SK-N-SH (cell line): ENCODE measurements at regions not wholly inside any gene's neighbourhood (a gene's known extent, or its start where the extent isn't known, plus 50 kb on each side); places are given as distances from the start of the nearest gene placed in this dataset.

Experiments
- CTCF ChIP-seq: fragments of 200-600 bp; sonication (generic); IDR thresholded peaks from 2 replicates; pipeline ENCODE4 v1.6.1; 2017; ENCODE audit warnings: antibody characterized with exemption, mild to moderate bottlenecking, moderate library complexity
- FOXM1 ChIP-seq: IDR thresholded peaks from 2 replicates; pipeline ENCODE4 v1.4.0; 2012; ENCODE audit warnings: low read depth, mild to moderate bottlenecking
- MXI1 ChIP-seq: IDR thresholded peaks from 2 replicates; pipeline ENCODE4 v1.6.1; 2012; ENCODE audit warnings: mild to moderate bottlenecking, low read depth, low read length, improper control_type of control experiment
- POLR2AphosphoS5 ChIP-seq: IDR thresholded peaks from 2 replicates; pipeline ENCODE4 v1.6.1; 2012; ENCODE audit warnings: low read depth, low read length
- RFX5 ChIP-seq: IDR thresholded peaks from 2 replicates; pipeline ENCODE4 v1.6.1; 2012; ENCODE audit warnings: mild to moderate bottlenecking, improper control_type of control experiment, low read length
- SIN3A ChIP-seq: IDR thresholded peaks from 2 replicates; pipeline ENCODE4 v1.6.1; 2012; ENCODE audit warnings: low read depth, mild to moderate bottlenecking, low read length, moderate library complexity, borderline replicate concordance
- SMC3 ChIP-seq: IDR thresholded peaks from 2 replicates; pipeline ENCODE4 v1.6.1; 2012; ENCODE audit warnings: low read depth, low read length, improper control_type of control experiment
- TAF1 ChIP-seq: IDR thresholded peaks from 2 replicates; pipeline ENCODE4 v1.6.1; 2012; ENCODE audit warnings: low read depth, mild to moderate bottlenecking, low read length, moderate library complexity, borderline replicate concordance
- USF2 ChIP-seq: fragments of 150-350 bp; IDR thresholded peaks from 2 replicates; pipeline ENCODE4 v1.6.1; 2017; ENCODE audit warnings: antibody characterized with exemption, low read length, low read depth, borderline replicate concordance
- YY1 ChIP-seq: IDR thresholded peaks from 2 replicates; pipeline ENCODE4 v1.4.0; 2012; ENCODE audit warnings: low read depth, mild to moderate bottlenecking
- TF ChIP-seq, protein P1 (sequence below): IDR thresholded peaks from 2 replicates; pipeline ENCODE4 v1.4.0; 2012; ENCODE audit warnings: low read depth, borderline replicate concordance

- TF ChIP-seq CTCF (no peak), FOXM1 (no peak), RFX5 (no peak), POLR2AphosphoS5 (no peak), SIN3A (no peak), SMC3 (no peak), YY1 (no peak), MXI1 (no peak), TAF1 (no peak), USF2 (no peak)
- TF ChIP-seq, protein P1, sequence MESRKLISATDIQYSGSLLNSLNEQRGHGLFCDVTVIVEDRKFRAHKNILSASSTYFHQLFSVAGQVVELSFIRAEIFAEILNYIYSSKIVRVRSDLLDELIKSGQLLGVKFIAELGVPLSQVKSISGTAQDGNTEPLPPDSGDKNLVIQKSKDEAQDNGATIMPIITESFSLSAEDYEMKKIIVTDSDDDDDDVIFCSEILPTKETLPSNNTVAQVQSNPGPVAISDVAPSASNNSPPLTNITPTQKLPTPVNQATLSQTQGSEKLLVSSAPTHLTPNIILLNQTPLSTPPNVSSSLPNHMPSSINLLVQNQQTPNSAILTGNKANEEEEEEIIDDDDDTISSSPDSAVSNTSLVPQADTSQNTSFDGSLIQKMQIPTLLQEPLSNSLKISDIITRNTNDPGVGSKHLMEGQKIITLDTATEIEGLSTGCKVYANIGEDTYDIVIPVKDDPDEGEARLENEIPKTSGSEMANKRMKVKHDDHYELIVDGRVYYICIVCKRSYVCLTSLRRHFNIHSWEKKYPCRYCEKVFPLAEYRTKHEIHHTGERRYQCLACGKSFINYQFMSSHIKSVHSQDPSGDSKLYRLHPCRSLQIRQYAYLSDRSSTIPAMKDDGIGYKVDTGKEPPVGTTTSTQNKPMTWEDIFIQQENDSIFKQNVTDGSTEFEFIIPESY, result no peak
Measured at GRCh38 chr6:67887419-67887746, 747.7 kb upstream of the ADGRB3 start.
